ENCODE measurements at regions not wholly inside any gene's neighbourhood (a gene's known extent, or its start where the extent isn't known, plus 50 kb on each side); places are given as distances from the start of the nearest gene placed in this dataset.

DNA sequence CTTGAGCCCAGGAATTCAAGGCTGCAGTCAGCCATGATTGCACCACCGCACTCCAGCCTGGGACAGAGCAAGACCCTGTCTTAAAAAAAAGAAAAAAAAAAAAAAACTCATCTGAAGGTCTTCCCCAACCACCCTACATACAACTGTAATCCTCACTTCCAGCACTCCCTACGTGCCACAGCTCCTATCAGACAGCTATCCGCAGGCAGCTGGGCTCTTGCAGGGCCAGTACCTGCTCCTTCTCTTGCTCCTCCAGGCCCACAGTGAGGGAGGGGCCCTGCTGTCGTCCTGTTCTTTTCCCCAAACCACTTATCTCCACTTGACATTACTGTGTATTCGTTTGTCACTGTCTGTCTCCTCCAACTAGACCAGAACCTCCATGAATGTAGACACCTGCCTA, 156.1 kb upstream of the NECTIN1 start:
- TF ChIP-seq MXI1 (IDR thresholded peaks at IDR 0.05; ENCODE audit: borderline replicate concordance, low read depth, low read length) (no peak), POLR2A (IDR thresholded peaks at IDR 0.05; ENCODE audit: low read depth, low read length) (no peak), CTCF (conservative IDR thresholded peaks at IDR 0.05; ENCODE audit: low read depth, low read length) (no peak), RFX5 (IDR thresholded peaks at IDR 0.05; ENCODE audit: low read depth, low read length) (no peak), SMC3 (IDR thresholded peaks at IDR 0.05; ENCODE audit: low read depth, low read length) (no peak), RAD21 (IDR thresholded peaks at IDR 0.05; ENCODE audit: low read length) (no peak), BHLHE40 (IDR thresholded peaks at IDR 0.05; ENCODE audit: low read depth, low read length) (no peak), MAFK (IDR thresholded peaks at IDR 0.05; ENCODE audit: low read depth, low read length) (no peak), ELK1 (IDR thresholded peaks at IDR 0.05; ENCODE audit: borderline replicate concordance, low read depth, low read length) (no peak), FOS (IDR thresholded peaks at IDR 0.05; ENCODE audit: low read depth, low read length) (no peak), CEBPB (IDR thresholded peaks at IDR 0.05; ENCODE audit: low read depth, low read length) (no peak), MAZ (IDR thresholded peaks at IDR 0.05; ENCODE audit: borderline replicate concordance, low read depth, low read length) (no peak), CHD1 (IDR thresholded peaks at IDR 0.05; ENCODE audit: low read depth, low read length) (no peak)
- TF ChIP-seq, protein P1, sequence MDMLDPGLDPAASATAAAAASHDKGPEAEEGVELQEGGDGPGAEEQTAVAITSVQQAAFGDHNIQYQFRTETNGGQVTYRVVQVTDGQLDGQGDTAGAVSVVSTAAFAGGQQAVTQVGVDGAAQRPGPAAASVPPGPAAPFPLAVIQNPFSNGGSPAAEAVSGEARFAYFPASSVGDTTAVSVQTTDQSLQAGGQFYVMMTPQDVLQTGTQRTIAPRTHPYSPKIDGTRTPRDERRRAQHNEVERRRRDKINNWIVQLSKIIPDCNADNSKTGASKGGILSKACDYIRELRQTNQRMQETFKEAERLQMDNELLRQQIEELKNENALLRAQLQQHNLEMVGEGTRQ (IDR thresholded peaks at IDR 0.05; ENCODE audit: low read depth, low read length), result no peak

All from IMR-90 (cell line).